MM.1S (cell line): ENCODE measurements at regions not wholly inside any gene's neighbourhood (a gene's known extent, or its start where the extent isn't known, plus 50 kb on each side); places are given as distances from the start of the nearest gene placed in this dataset.

Experiments used
- DNase-seq: peaks from one replicate; pipeline ENCODE4 v3.0.0-alpha.2; 2015
- H2AFZ ChIP-seq: fragments of 300-600 bp; sonication (generic); 2 replicates; pipeline ENCODE4 v1.6.0; 2016; ENCODE audit warnings: antibody characterized with exemption, low read length
- H3F3A ChIP-seq: fragments of 300-600 bp; sonication (generic); 2 replicates; pipeline ENCODE4 v1.6.1; 2016; ENCODE audit warnings: mild to moderate bottlenecking, antibody characterized with exemption, low read length, moderate library complexity, mixed read lengths; ENCODE audit not compliant: insufficient read depth
- H3K27ac ChIP-seq: fragments of 300-600 bp; sonication (generic); 2 replicates; pipeline ENCODE4 v1.5.1; 2016; ENCODE audit warnings: mild to moderate bottlenecking, low read length
- H3K27me3 ChIP-seq: fragments of 300-600 bp; sonication (generic); replicated peaks from 2 replicates; pipeline ENCODE4 v1.6.0; 2016; ENCODE audit warnings: low read length; ENCODE audit not compliant: insufficient read depth
- H3K36me3 ChIP-seq: fragments of 300-600 bp; sonication (generic); replicated peaks from 2 replicates; pipeline ENCODE4 v1.6.1; 2016; ENCODE audit warnings: mild to moderate bottlenecking, low read length, mixed read lengths; ENCODE audit not compliant: insufficient read depth
- H3K4me1 ChIP-seq: fragments of 300-600 bp; sonication (generic); 2 replicates; pipeline ENCODE4 v1.6.1; 2016; ENCODE audit warnings: low read length, mixed read lengths
- H3K4me2 ChIP-seq: fragments of 300-600 bp; sonication (generic); 2 replicates; pipeline ENCODE4 v1.6.0; 2016; ENCODE audit warnings: low read depth, low read length
- H3K4me3 ChIP-seq: fragments of 300-600 bp; sonication (generic); 2 replicates; pipeline ENCODE4 v1.5.1; 2016; ENCODE audit warnings: low read length, mixed read lengths
- H3K79me2 ChIP-seq: fragments of 300-600 bp; sonication (generic); 2 replicates; pipeline ENCODE4 v1.6.1; 2016; ENCODE audit warnings: mixed run types, low read length, mixed read lengths
- H3K9ac ChIP-seq: fragments of 300-600 bp; sonication (generic); 2 replicates; pipeline ENCODE4 v1.6.1; 2016; ENCODE audit warnings: low read length, mixed read lengths
- H3K9me2 ChIP-seq: fragments of 300-600 bp; sonication (generic); replicated peaks from 2 replicates; pipeline ENCODE4 v1.6.1; 2016; ENCODE audit warnings: mild to moderate bottlenecking, low read length, mixed read lengths; ENCODE audit not compliant: insufficient read depth
- H3K9me3 ChIP-seq: fragments of 300-600 bp; sonication (generic); replicated peaks from 2 replicates; pipeline ENCODE4 v1.6.1; 2016; ENCODE audit warnings: mild to moderate bottlenecking, low read length, mixed read lengths; ENCODE audit not compliant: insufficient read depth
- H4K20me1 ChIP-seq: fragments of 300-600 bp; sonication (generic); 2 replicates; pipeline ENCODE4 v1.6.1; 2016; ENCODE audit warnings: mild to moderate bottlenecking, low read length, moderate library complexity, mixed read lengths; ENCODE audit not compliant: insufficient read depth
- CTCF ChIP-seq: fragments of 300-600 bp; sonication (generic); IDR thresholded peaks from 2 replicates; pipeline ENCODE4 v1.5.1; 2016; ENCODE audit warnings: antibody characterized with exemption, low read length, mixed read lengths
- EZH2 ChIP-seq: fragments of 300-600 bp; sonication (generic); optimal IDR thresholded peaks from 2 replicates; pipeline ENCODE3; 2017; ENCODE audit warnings: low read depth, mild to moderate bottlenecking, antibody characterized with exemption, low read length, mixed read lengths
- EZH2phosphoT487 ChIP-seq: fragments of 300-600 bp; sonication (generic); IDR thresholded peaks from 2 replicates; pipeline ENCODE4 v1.6.1; 2018; ENCODE audit warnings: antibody characterized with exemption, low read length

- no peaks in the 10 kb centered on the region for H4K20me1 ChIP-seq
- H3K4me3 ChIP-seq = no peak overlapping the region
- peak overlapping the region; percentile 44; the same call in 1 of the 2 replicates for H3K27ac ChIP-seq
- peaks cover 28% of the 10 kb centered on the region for H3F3A ChIP-seq
- peak overlapping the region; percentile 57; the same call in 1 of the 2 replicates for H3K4me2 ChIP-seq
- H3K9me3 ChIP-seq = no peaks in the 10 kb centered on the region
- H3K9me2 ChIP-seq = no peaks in the 10 kb centered on the region
- H2AFZ ChIP-seq = peak overlapping the region; percentile 21; the same call in 1 of the 2 replicates
- TF ChIP-seq EZH2 (no peak), EZH2phosphoT487 (no peak), CTCF (no peak)
- no peaks in the 10 kb centered on the region for H3K36me3 ChIP-seq
- H3K9ac ChIP-seq = peak overlapping the region; percentile 4; the same call in 1 of the 2 replicates
- H3K79me2 ChIP-seq = no peaks in the 10 kb centered on the region
- H3K4me1 ChIP-seq = peaks cover 59% of the 10 kb centered on the region
- no peaks in the 10 kb centered on the region for H3K27me3 ChIP-seq
- peak; percentile 71 for DNase-seq
Measured at GRCh38 chr1:59007820-59008598, 224.2 kb upstream of the JUN start.

DNA sequence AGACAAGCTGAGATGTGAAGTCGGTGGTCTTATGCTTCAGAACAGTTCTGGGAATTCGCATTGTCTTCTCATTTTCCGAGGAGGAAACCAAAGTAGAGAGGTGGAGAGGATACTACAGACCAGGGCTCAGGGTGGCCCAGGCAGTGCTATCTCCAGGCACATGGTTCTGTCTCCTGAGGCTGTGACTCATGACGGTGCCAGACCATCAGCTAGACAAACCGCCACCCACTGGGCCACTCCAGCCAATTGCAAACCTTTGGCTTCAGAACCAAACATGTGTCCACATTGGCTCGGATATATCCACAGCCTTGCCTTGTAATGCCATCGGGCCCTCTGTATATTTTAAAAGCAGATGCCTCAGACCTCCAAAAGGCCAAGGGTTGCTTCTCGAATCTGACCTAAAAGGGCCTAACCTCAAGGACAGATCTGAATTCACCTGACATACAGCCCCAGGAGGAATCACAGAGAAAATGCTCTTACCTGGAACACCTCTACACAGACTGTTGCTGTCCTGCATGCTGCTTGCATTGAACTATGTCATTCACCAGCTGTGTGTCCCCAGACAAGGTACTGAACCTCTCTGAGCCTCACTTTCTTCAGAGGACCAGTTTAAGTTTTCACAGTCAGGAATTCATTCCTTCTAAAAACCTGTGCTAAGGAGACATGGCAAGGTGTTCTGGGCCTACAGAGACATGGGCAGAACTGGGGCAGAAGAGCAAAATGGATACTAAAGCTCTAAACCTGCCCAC, 224.9 kb upstream of the JUN start:
- Histone ChIP-seq H3F3A (peaks cover 35% of the 10 kb centered on the region), H3K9me3 (no peaks in the 10 kb centered on the region), H3K36me3 (no peaks in the 10 kb centered on the region), H3K4me2 (peak overlapping the region; percentile 57; the same call in 1 of the 2 replicates), H3K27me3 (no peaks in the 10 kb centered on the region), H3K4me3 (no peak overlapping the region), H3K79me2 (no peaks in the 10 kb centered on the region), H2AFZ (0 out of 2 replicates have a peak overlapping the region, but pooled peaks have one; percentile 21), H3K4me1 (peaks cover 61% of the 10 kb centered on the region), H3K27ac (peak overlapping the region; percentile 44; the same call in 1 of the 2 replicates), H4K20me1 (no peaks in the 10 kb centered on the region), H3K9ac (no peak overlapping the region), H3K9me2 (no peaks in the 10 kb centered on the region)
- TF ChIP-seq EZH2phosphoT487 (no peak), CTCF (no peak), EZH2 (no peak)
- DNase-seq = no peak

GRCh38 chr1:59011663-59012062, 227.8 kb upstream of the JUN start:
- no peaks in the 10 kb centered on the region for H3K36me3 ChIP-seq
- H3K27ac ChIP-seq = no peak overlapping the region
- no peaks in the 10 kb centered on the region for H3K9me2 ChIP-seq
- peaks cover 43% of the 10 kb centered on the region for H3F3A ChIP-seq
- TF ChIP-seq CTCF = no peak
- no peak for TF ChIP-seq EZH2
- TF ChIP-seq EZH2phosphoT487 = no peak
- H3K27me3 ChIP-seq = no peaks in the 10 kb centered on the region
- no peak overlapping the region for H3K9ac ChIP-seq
- H3K4me1 ChIP-seq = peaks cover 61% of the 10 kb centered on the region
- no peaks in the 10 kb centered on the region for H4K20me1 ChIP-seq
- H2AFZ ChIP-seq = no peak overlapping the region
- no peak overlapping the region for H3K4me2 ChIP-seq
- no peaks in the 10 kb centered on the region for H3K79me2 ChIP-seq
- DNase-seq = no peak
- no peaks in the 10 kb centered on the region for H3K9me3 ChIP-seq
- no peak overlapping the region for H3K4me3 ChIP-seq
